Smooth muscle cell (in vitro differentiated cells): ENCODE measurements at regions not wholly inside any gene's neighbourhood (a gene's known extent, or its start where the extent isn't known, plus 50 kb on each side); places are given as distances from the start of the nearest gene placed in this dataset.

ENCODE experiments used
- DNase-seq: peaks from one replicate; lab custom pipeline; 2025; ENCODE audit not compliant: unreplicated experiment; lab: John Stamatoyannopoulos, UW
- H2AFZ ChIP-seq: fragments of 200-600 bp; sonication (generic); 2 replicates; pipeline ENCODE4 v1.6.0; 2016; ENCODE audit warnings: antibody characterized with exemption, low read depth, mild to moderate bottlenecking
- H3F3A ChIP-seq: fragments of 200-600 bp; sonication (generic); 2 replicates; pipeline ENCODE4 v1.6.0; 2017; ENCODE audit warnings: antibody characterized with exemption, low read depth
- H3K27ac ChIP-seq: fragments of 200-600 bp; sonication (generic); 2 replicates; pipeline ENCODE4 v1.5.1; 2016; ENCODE audit warnings: low read depth, mild to moderate bottlenecking
- H3K27me3 ChIP-seq: fragments of 200-600 bp; sonication (generic); 2 replicates; pipeline ENCODE4 v1.6.1; 2016; ENCODE audit warnings: low read depth, mild to moderate bottlenecking
- H3K36me3 ChIP-seq: fragments of 200-600 bp; sonication (generic); 2 replicates; pipeline ENCODE4 v1.5.1; 2016; ENCODE audit warnings: low read depth
- H3K4me1 ChIP-seq: fragments of 200-600 bp; sonication (generic); 2 replicates; pipeline ENCODE4 v1.5.1; 2016; ENCODE audit warnings: low read depth
- H3K4me2 ChIP-seq: fragments of 200-600 bp; sonication (generic); 2 replicates; pipeline ENCODE4 v1.6.0; 2016; ENCODE audit warnings: mild to moderate bottlenecking
- H3K4me3 ChIP-seq: fragments of 200-600 bp; sonication (generic); 2 replicates; pipeline ENCODE4 v1.5.1; 2016; ENCODE audit warnings: mild to moderate bottlenecking
- H3K79me2 ChIP-seq: fragments of 200-600 bp; sonication (generic); 2 replicates; pipeline ENCODE4 v1.6.0; 2016; ENCODE audit warnings: low read depth, mild to moderate bottlenecking
- H3K9ac ChIP-seq: fragments of 200-600 bp; sonication (generic); 2 replicates; pipeline ENCODE4 v1.6.0; 2016; ENCODE audit warnings: low read depth
- H3K9me3 ChIP-seq: fragments of 200-600 bp; sonication (generic); replicated peaks from 2 replicates; pipeline ENCODE4 v1.5.1; 2016; ENCODE audit warnings: low read depth
- H4K20me1 ChIP-seq: fragments of 200-600 bp; sonication (generic); 2 replicates; pipeline ENCODE4 v1.6.0; 2016; ENCODE audit warnings: low read depth
- CTCF ChIP-seq: fragments of 200-600 bp; sonication (generic); IDR thresholded peaks from 2 replicates; pipeline ENCODE4 v1.5.1; 2017; ENCODE audit warnings: borderline replicate concordance, mild to moderate bottlenecking, antibody characterized with exemption; ENCODE audit not compliant: insufficient read depth, poor library complexity, severe bottlenecking
- WGBS: methylation state at CpG from one replicate; pipeline ENCODE4 v1.1.7; 2016; ENCODE audit warnings: low lambda C conversion rate; 5-methylcytosine and 5-hydroxymethylcytosine counted together

- no peaks in the 10 kb centered on the region for H3F3A ChIP-seq
- H3K36me3 ChIP-seq: no peaks in the 10 kb centered on the region
- H3K9ac ChIP-seq: no peak overlapping the region
- H2AFZ ChIP-seq: no peak overlapping the region
- H3K27me3 ChIP-seq: peaks cover 5% of the 10 kb centered on the region
- no peaks in the 10 kb centered on the region for H3K4me1 ChIP-seq
- H3K4me2 ChIP-seq: no peak overlapping the region
- no peaks in the 10 kb centered on the region for H3K79me2 ChIP-seq
- H3K4me3 ChIP-seq: no peak overlapping the region
- WGBS: 76% methylated on average over 4 of the region's 4 CpGs
- TF ChIP-seq CTCF: no peak
- no peaks in the 10 kb centered on the region for H4K20me1 ChIP-seq
- no peaks in the 10 kb centered on the region for H3K9me3 ChIP-seq
- no peak overlapping the region for H3K27ac ChIP-seq
- no peak for DNase-seq
Observed at GRCh38 chr11:80440835-80441234, 1000.0 kb upstream of the TENM4 start.

GRCh38 chr11:80436547-80436946 is 995.7 kb upstream of the TENM4 start:
- no peaks in the 10 kb centered on the region for H3K36me3 ChIP-seq
- no peak for DNase-seq
- no peaks in the 10 kb centered on the region for H4K20me1 ChIP-seq
- no peak for TF ChIP-seq CTCF
- no peak overlapping the region for H3K27ac ChIP-seq
- no peak overlapping the region for H2AFZ ChIP-seq
- H3K4me2 ChIP-seq: no peak overlapping the region
- no peaks in the 10 kb centered on the region for H3K79me2 ChIP-seq
- 89% methylated on average over 1 of the region's 1 CpG for WGBS
- H3K4me1 ChIP-seq: no peaks in the 10 kb centered on the region
- peaks cover 5% of the 10 kb centered on the region for H3K27me3 ChIP-seq
- H3K9me3 ChIP-seq: no peaks in the 10 kb centered on the region
- H3F3A ChIP-seq: no peaks in the 10 kb centered on the region
- no peak overlapping the region for H3K9ac ChIP-seq
- no peak overlapping the region for H3K4me3 ChIP-seq

- no peak for DNase-seq
- no peaks in the 10 kb centered on the region for H3K9me3 ChIP-seq
- H3K9ac ChIP-seq: no peak overlapping the region
- no peaks in the 10 kb centered on the region for H4K20me1 ChIP-seq
- H3K27me3 ChIP-seq: peaks cover 5% of the 10 kb centered on the region
- no peaks in the 10 kb centered on the region for H3K36me3 ChIP-seq
- H3K27ac ChIP-seq: no peak overlapping the region
- H3K4me1 ChIP-seq: no peaks in the 10 kb centered on the region
- TF ChIP-seq CTCF: no peak
- H3K4me2 ChIP-seq: no peak overlapping the region
- no peaks in the 10 kb centered on the region for H3K79me2 ChIP-seq
- H3K4me3 ChIP-seq: no peak overlapping the region
- H3F3A ChIP-seq: no peaks in the 10 kb centered on the region
- no peak overlapping the region for H2AFZ ChIP-seq
Observed at GRCh38 chr11:80435345-80435744, 994.5 kb upstream of the TENM4 start.

- TF ChIP-seq CTCF: no peak
- no peaks in the 10 kb centered on the region for H4K20me1 ChIP-seq
- no peak overlapping the region for H3K27ac ChIP-seq
- H3K4me2 ChIP-seq: no peak overlapping the region
- H3K4me1 ChIP-seq: no peaks in the 10 kb centered on the region
- H3K27me3 ChIP-seq: no peaks in the 10 kb centered on the region
- H3K36me3 ChIP-seq: no peaks in the 10 kb centered on the region
- no peak overlapping the region for H2AFZ ChIP-seq
- H3F3A ChIP-seq: no peaks in the 10 kb centered on the region
- no peak overlapping the region for H3K9ac ChIP-seq
- H3K4me3 ChIP-seq: no peak overlapping the region
- H3K79me2 ChIP-seq: no peaks in the 10 kb centered on the region
- DNase-seq: no peak
- WGBS: 91% methylated on average over 2 of the region's 2 CpGs
- no peaks in the 10 kb centered on the region for H3K9me3 ChIP-seq
Observed at GRCh38 chr11:80432057-80432456, 991.2 kb upstream of the TENM4 start.
